NT2/D1 (cell line): ENCODE measurements at regions not wholly inside any gene's neighbourhood (a gene's known extent, or its start where the extent isn't known, plus 50 kb on each side); places are given as distances from the start of the nearest gene placed in this dataset.

ENCODE experiments used
- YY1 ChIP-seq: IDR thresholded peaks from 2 replicates; pipeline ENCODE4 v1.6.1; 2011; ENCODE audit not compliant: insufficient read length, insufficient read depth
- ZNF274 ChIP-seq: IDR thresholded peaks from 2 replicates; pipeline ENCODE4 v1.6.1; 2011; ENCODE audit warnings: mild to moderate bottlenecking, low read depth, low read length

GRCh38 chr2:128742467-128742866, 423.8 kb upstream of the HS6ST1 start:
- TF ChIP-seq YY1 (no peak), ZNF274 (no peak)
